Pancreas (tissue), 10 donors: ENCODE measurements at regions not wholly inside any gene's neighbourhood (a gene's known extent, or its start where the extent isn't known, plus 50 kb on each side); places are given as distances from the start of the nearest gene placed in this dataset.
A peak's percentile ranks its signal among the peaks of the same experiment; 100 is the strongest.

ENCODE experiments used
- ATAC-seq, 4 donors: fragments of 200-7000 bp; cut with Tn5 transposase; one replicate each; pipeline versions ENCODE4 v1.8.0 to v1.9.1; 2020; ENCODE audit warnings: mild to moderate bottlenecking in 4 of 4, moderate library complexity in 4 of 4
- DNase-seq, 6 donors: peaks; one replicate each; pipeline ENCODE4 v3.0.0-alpha.2; 2020
- FAIRE-seq: peaks from 2 replicates; lab custom pipeline; 2012; peaks lifted over from hg19 to GRCh38; lab: Jason Lieb, UNC
- H3K27ac ChIP-seq, 4 donors: fragments of 200-600 bp; sonication (generic); 1 replicate in 3 of 4; 2 replicates in 1 of 4; pipeline versions ENCODE4 v1.5.0 to v1.8.0; 2020
- H3K27me3 ChIP-seq, 4 donors: fragments of 200-600 bp; one replicate each; pipeline ENCODE4 v1.8.0; 2021
- H3K36me3 ChIP-seq, 3 donors: fragments of 200-600 bp; sonication (generic) in 1 of 3; one replicate each; pipeline versions ENCODE4 v1.5.0 to v1.8.0; 2020 to 2021
- H3K4me1 ChIP-seq, 3 donors: fragments of 200-600 bp; one replicate each; pipeline ENCODE4 v1.8.0; 2021
- H3K4me3 ChIP-seq, 4 donors: fragments of 200-600 bp; sonication (generic) in 2 of 4; one replicate each; pipeline versions ENCODE4 v1.5.0 to v1.8.0; 2020 to 2021
- H3K9me3 ChIP-seq, 4 donors: fragments of 200-600 bp; one replicate each; pipeline ENCODE4 v1.8.0; 2021
- CTCF ChIP-seq, 4 donors: fragments of 200-600 bp; sonication (generic) in 3 of 4; IDR thresholded peaks; one replicate each; pipeline versions ENCODE4 v1.5.0 to v1.8.0; 2021; ENCODE audit warnings: antibody characterized with exemption in 4 of 4
- WGBS, 2 donors: extraction: QIAGEN DNeasy Blood & Tissue Kit; methylation state at CpG; one replicate each; pipeline ENCODE4 v1.1.7; 2013; 5-methylcytosine and 5-hydroxymethylcytosine counted together
- intact Hi-C, 3 donors: fragments of 100-400 bp; cut with DNase I; formaldehyde crosslinking; loops; one replicate each; pipeline versions ENCODE4 v1.11.1 to v1.14.2; 2022
- donor health status: healthy with polysubstance abuse.
- donor health status: DM: no; HTN: no; CAD: no; lungs with moderate emphysema.
- donor health status: DM: no; HTN: no; CAD: no.
- donor health status: control.
- donor health status: control.
- donor health status: Bipolar disorder and iron deficiency.
- donor health status: DM: yes; HTN: yes; CAD: no.
- donor health status: DM: no; HTN: no; CAD: no.
- donor health status: DM: no; HTN: no; CAD: no.
- donor health status: DM: yes; HTN: yes; CAD: no.

- intact Hi-C loops, result no loop called here
- no peak overlapping the region for H3K4me3 ChIP-seq
- 61 to 77% methylated on average over 3 of the region's 3 CpGs for WGBS, 2 donors
- TF ChIP-seq CTCF (IDR thresholded peaks at IDR 0.05), result no peak
- DNase-seq (no peak), FAIRE-seq (no peak), ATAC-seq (no peak)
- no peaks in the 10 kb centered on the region for H3K27me3 ChIP-seq
- H3K4me1 ChIP-seq, result no peaks in the 10 kb centered on the region
- H3K27ac ChIP-seq, result no peak overlapping the region
- H3K9me3 ChIP-seq, result no peaks in the 10 kb centered on the region
- no peaks in the 10 kb centered on the region for H3K36me3 ChIP-seq
Observed at GRCh38 chrX:138871739-138872138, 160.2 kb upstream of the FGF13 start.

DNA sequence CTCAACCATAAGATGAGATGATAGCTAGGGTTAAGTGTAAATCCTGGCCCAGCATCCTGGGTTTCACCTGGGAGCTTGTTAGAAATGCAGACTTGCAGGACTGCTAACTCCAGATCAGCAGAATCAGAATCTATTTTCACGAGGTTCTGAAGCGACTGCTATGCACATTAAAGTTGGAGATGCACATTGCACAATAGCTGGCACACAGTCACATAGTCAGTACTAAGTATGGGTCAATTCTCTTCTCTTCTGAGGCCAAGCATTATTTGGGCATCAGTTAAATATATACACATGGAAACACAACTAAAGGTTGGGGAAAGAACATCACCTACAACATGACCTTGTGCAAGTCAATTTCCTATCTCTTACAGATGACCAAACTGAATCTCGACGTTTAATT is 155.1 kb upstream of the FGF13 start:
- DNase-seq (no peak), FAIRE-seq (no peak), ATAC-seq (no peak)
- Histone ChIP-seq H3K9me3 (no peaks in the 10 kb centered on the region), H3K27me3 (no peaks in the 10 kb centered on the region), H3K36me3 (no peaks in the 10 kb centered on the region), H3K4me3 (no peak overlapping the region), H3K27ac (no peak overlapping the region), H3K4me1 (no peaks in the 10 kb centered on the region)
- intact Hi-C loops, result no loop called here
- TF ChIP-seq CTCF (IDR thresholded peaks at IDR 0.05), result no peak
- 55 to 58% methylated on average over 4 of the region's 4 CpGs for WGBS, 2 donors

GRCh38 chrX:138865093-138865649 is 153.7 kb upstream of the FGF13 start:
- WGBS, 2 donors, result 55 to 57% methylated on average over 6 of the region's 6 CpGs
- TF ChIP-seq CTCF (IDR thresholded peaks at IDR 0.05), result no peak
- no peaks in the 10 kb centered on the region for H3K36me3 ChIP-seq
- no peak for DNase-seq
- peaks cover 0 to 4% (median 0%) of the 10 kb centered on the region in 4 donors for H3K27me3 ChIP-seq
- ATAC-seq, result no peak
- FAIRE-seq, result no peak
- intact Hi-C loops, result no loop called here
- H3K27ac ChIP-seq, result no peak overlapping the region
- no peaks in the 10 kb centered on the region for H3K9me3 ChIP-seq
- H3K4me3 ChIP-seq, result no peak overlapping the region
- no peaks in the 10 kb centered on the region for H3K4me1 ChIP-seq

DNA sequence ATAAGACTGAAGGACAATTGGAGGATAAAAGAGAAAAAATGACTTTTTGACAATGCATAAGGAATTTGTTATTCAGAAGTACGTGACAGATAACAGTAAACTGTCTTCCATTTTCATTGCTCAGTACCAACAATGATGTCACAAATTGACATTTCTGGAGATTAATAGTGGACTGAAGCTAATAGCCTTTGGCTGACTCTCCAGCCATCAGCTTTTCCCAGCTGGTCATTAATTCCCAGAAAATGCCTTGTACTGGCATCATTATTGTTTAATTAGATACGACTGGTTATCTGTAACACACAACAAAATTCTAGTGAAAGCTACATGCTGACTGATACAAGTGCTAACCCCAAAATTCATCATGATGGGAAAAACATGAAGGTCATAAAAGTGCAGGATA is 147.9 kb upstream of the FGF13 start:
- WGBS, 2 donors, result 36 to 48% methylated on average over 2 of the region's 2 CpGs
- ATAC-seq, result no peak
- Histone ChIP-seq H3K27ac (no peak overlapping the region), H3K4me3 (no peak overlapping the region), H3K27me3 (peaks cover 0 to 8% (median 0%) of the 10 kb centered on the region in 4 donors), H3K36me3 (no peaks in the 10 kb centered on the region), H3K4me1 (no peaks in the 10 kb centered on the region), H3K9me3 (no peaks in the 10 kb centered on the region)
- TF ChIP-seq CTCF (IDR thresholded peaks at IDR 0.05), result no peak
- intact Hi-C loops, result no loop called here
- no peak for DNase-seq
- FAIRE-seq, result peak; percentile 26

- FAIRE-seq (no peak), DNase-seq (no peak), ATAC-seq (no peak)
- Histone ChIP-seq H3K4me1 (no peaks in the 10 kb centered on the region), H3K4me3 (no peak overlapping the region), H3K27ac (no peak overlapping the region), H3K36me3 (no peaks in the 10 kb centered on the region), H3K27me3 (peaks cover 0 to 8% (median 0%) of the 10 kb centered on the region in 4 donors), H3K9me3 (no peaks in the 10 kb centered on the region)
- intact Hi-C loops, result no loop called here
- WGBS, 2 donors, result 57 to 69% methylated on average over 4 of the region's 4 CpGs
- no peak for TF ChIP-seq CTCF (IDR thresholded peaks at IDR 0.05)
Observed at GRCh38 chrX:138858951-138859350, 147.4 kb upstream of the FGF13 start.
